Peyer's patch (tissue), 4 donors: ENCODE measurements at regions not wholly inside any gene's neighbourhood (a gene's known extent, or its start where the extent isn't known, plus 50 kb on each side); places are given as distances from the start of the nearest gene placed in this dataset.

Experiments
- DNase-seq, 3 donors: peaks; one replicate each; pipeline ENCODE4 v3.0.0-alpha.2; 2017 to 2019
- H3K27ac ChIP-seq, 4 donors: fragments of 200-600 bp; sonication (generic); one replicate each; pipeline ENCODE4 v1.5.1; 2016 to 2019
- H3K27me3 ChIP-seq, 2 donors: fragments of 200-600 bp; sonication (generic); one replicate each; pipeline ENCODE4 v1.5.1; 2019
- H3K36me3 ChIP-seq, 3 donors: fragments of 200-600 bp; sonication (generic); one replicate each; pipeline ENCODE4 v1.5.1; 2016 to 2019
- H3K4me1 ChIP-seq, 4 donors: fragments of 200-600 bp; sonication (generic); one replicate each; pipeline ENCODE4 v1.5.1; 2016 to 2019
- H3K4me3 ChIP-seq, 4 donors: fragments of 200-600 bp; sonication (generic); 1 replicate in 3 of 4; 2 replicates in 1 of 4; pipeline ENCODE4 v1.5.1; 2016 to 2019; ENCODE audit warnings: mild to moderate bottlenecking in 1 of 4
- H3K9me3 ChIP-seq, 4 donors: fragments of 200-600 bp; sonication (generic); one replicate each; pipeline ENCODE4 v1.5.1; 2016 to 2019; ENCODE audit warnings: mild to moderate bottlenecking in 1 of 4
- CTCF ChIP-seq, 6 experiments: fragments of 450-650 bp in 4 of 6; fragments of 200-600 bp in 2 of 6; sonication (generic) in 1 of 6; IDR thresholded peaks; one replicate each; pipeline ENCODE4 v1.5.1; 2017 to 2019; ENCODE audit warnings: antibody characterized with exemption in 6 of 6, mild to moderate bottlenecking in 3 of 6, moderate library complexity in 1 of 6
- POLR2A ChIP-seq, 2 donors: fragments of 450-650 bp; IDR thresholded peaks; one replicate each; pipeline ENCODE4 v1.5.1; 2017; ENCODE audit warnings: antibody characterized with exemption in 2 of 2, mild to moderate bottlenecking in 2 of 2, moderate library complexity in 2 of 2

DNA sequence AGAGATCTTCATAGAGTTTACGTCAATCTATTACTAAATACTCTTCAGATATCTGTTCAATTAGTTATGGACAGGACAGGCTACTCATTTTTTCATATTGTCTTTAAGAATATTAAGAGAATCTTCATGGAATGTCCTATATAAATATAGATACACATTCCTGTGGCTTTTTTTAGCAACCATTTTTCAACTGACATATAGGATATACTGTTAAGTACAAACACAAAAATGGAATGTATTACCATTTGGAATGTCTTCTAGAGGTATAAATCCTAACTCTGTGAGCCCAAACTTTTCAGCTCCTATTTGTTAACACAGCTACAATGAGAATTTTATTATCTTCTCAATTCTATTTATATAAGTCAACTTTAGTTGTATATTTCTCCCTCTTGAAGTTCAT lies 239.6 kb upstream of the DEFB112 start:
- no peak for DNase-seq
- H3K4me3 ChIP-seq: no peak overlapping the region
- H3K27me3 ChIP-seq: no peaks in the 10 kb centered on the region
- no peaks in the 10 kb centered on the region for H3K9me3 ChIP-seq
- no peaks in the 10 kb centered on the region for H3K36me3 ChIP-seq
- no peaks in the 10 kb centered on the region for H3K4me1 ChIP-seq
- no peak overlapping the region for H3K27ac ChIP-seq
- TF ChIP-seq POLR2A (IDR thresholded peaks at IDR 0.05) (no peak), CTCF (IDR thresholded peaks at IDR 0.05) (no peak)

- no peak for DNase-seq
- Histone ChIP-seq H3K4me1 (no peaks in the 10 kb centered on the region), H3K36me3 (no peaks in the 10 kb centered on the region), H3K27ac (no peak overlapping the region), H3K9me3 (no peaks in the 10 kb centered on the region), H3K27me3 (no peaks in the 10 kb centered on the region), H3K4me3 (no peak overlapping the region)
- TF ChIP-seq CTCF (IDR thresholded peaks at IDR 0.05) (no peak), POLR2A (IDR thresholded peaks at IDR 0.05) (no peak)
Measured at GRCh38 chr6:50301307-50301706, 251.6 kb upstream of the DEFB112 start.

- no peak for TF ChIP-seq CTCF (IDR thresholded peaks at IDR 0.05)
- no peak for TF ChIP-seq POLR2A (IDR thresholded peaks at IDR 0.05)
- no peaks in the 10 kb centered on the region for H3K9me3 ChIP-seq
- H3K36me3 ChIP-seq: no peaks in the 10 kb centered on the region
- no peak overlapping the region for H3K27ac ChIP-seq
- no peaks in the 10 kb centered on the region for H3K27me3 ChIP-seq
- H3K4me3 ChIP-seq: no peak overlapping the region
- DNase-seq: no peak
- H3K4me1 ChIP-seq: no peaks in the 10 kb centered on the region
Measured at GRCh38 chr6:50305660-50306059, 255.9 kb upstream of the DEFB112 start.

- Histone ChIP-seq H3K4me1 (no peaks in the 10 kb centered on the region), H3K4me3 (no peak overlapping the region), H3K36me3 (no peaks in the 10 kb centered on the region), H3K9me3 (no peaks in the 10 kb centered on the region), H3K27me3 (no peaks in the 10 kb centered on the region), H3K27ac (no peak overlapping the region)
- TF ChIP-seq CTCF (IDR thresholded peaks at IDR 0.05) (no peak), POLR2A (IDR thresholded peaks at IDR 0.05) (no peak)
- no peak for DNase-seq
Measured at GRCh38 chr6:50318536-50318935, 268.8 kb upstream of the DEFB112 start.

DNA sequence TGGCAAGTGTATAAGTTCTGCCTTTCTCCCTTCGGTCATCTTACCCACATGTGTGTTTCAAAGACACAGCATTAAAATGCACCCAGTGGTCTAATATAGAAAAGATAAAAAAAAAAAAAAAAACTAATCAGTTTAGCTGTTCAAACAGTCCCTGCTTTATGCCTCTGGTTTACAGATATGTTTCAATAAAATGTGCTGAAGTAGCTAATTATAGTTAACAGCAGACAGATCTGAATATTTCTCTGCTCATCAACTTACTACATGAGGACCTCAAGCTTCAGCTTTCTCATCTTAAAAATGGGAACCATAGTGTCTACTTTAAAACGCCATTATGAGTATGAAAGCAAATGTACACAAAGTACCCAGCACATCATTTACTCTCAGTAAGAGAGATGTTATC lies 280.6 kb upstream of the DEFB112 start:
- H3K27me3 ChIP-seq: no peaks in the 10 kb centered on the region
- H3K36me3 ChIP-seq: no peaks in the 10 kb centered on the region
- TF ChIP-seq POLR2A (IDR thresholded peaks at IDR 0.05): no peak
- TF ChIP-seq CTCF (IDR thresholded peaks at IDR 0.05): no peak

DNA sequence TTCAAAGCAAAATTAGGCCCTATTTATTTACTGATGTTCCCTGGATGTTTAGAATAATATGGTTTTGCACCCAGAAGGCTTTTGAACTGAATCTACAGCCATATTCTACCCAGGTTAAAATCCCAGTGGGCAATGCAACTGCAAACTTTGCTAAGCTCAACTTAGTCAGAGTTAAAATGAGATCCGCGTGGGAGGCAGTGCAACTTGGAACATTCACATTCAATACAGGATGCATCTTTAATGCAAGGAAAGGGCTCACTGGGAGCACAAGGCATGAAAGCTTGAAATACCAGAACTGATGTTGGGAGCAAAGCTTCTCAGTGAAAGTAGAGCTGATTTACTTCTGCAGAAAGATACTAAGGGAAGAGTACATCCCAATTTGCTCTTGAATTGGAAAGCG lies 281.2 kb upstream of the DEFB112 start:
- no peak overlapping the region for H3K27ac ChIP-seq
- TF ChIP-seq POLR2A (IDR thresholded peaks at IDR 0.05) (no peak), CTCF (IDR thresholded peaks at IDR 0.05) (no peak)
- H3K36me3 ChIP-seq: no peaks in the 10 kb centered on the region
- no peaks in the 10 kb centered on the region for H3K27me3 ChIP-seq
- H3K9me3 ChIP-seq: no peaks in the 10 kb centered on the region
- H3K4me3 ChIP-seq: no peak overlapping the region
- DNase-seq: no peak
- no peaks in the 10 kb centered on the region for H3K4me1 ChIP-seq

More for the DNA sequence above, 280.6 kb upstream of the DEFB112 start:
- Histone ChIP-seq H3K9me3 (no peaks in the 10 kb centered on the region), H3K4me3 (no peak overlapping the region), H3K27ac (no peak overlapping the region), H3K4me1 (no peaks in the 10 kb centered on the region)
- DNase-seq: no peak
